GM23338 (cell line): ENCODE measurements at regions not wholly inside any gene's neighbourhood (a gene's known extent, or its start where the extent isn't known, plus 50 kb on each side); places are given as distances from the start of the nearest gene placed in this dataset.

ENCODE experiments used
- ATAC-seq: fragments of 200-7000 bp; cut with Tn5 transposase; 3 replicates; pipeline ENCODE4 v1.9.1; 2020
- DNase-seq: peaks from one replicate; pipeline ENCODE4 v3.0.0-alpha.2; 2015; ENCODE audit warnings: low spot score
- H2AFZ ChIP-seq: fragments of 200-600 bp; sonication (generic); 2 replicates; pipeline ENCODE4 v1.8.0; 2016; ENCODE audit warnings: antibody characterized with exemption, mild to moderate bottlenecking, moderate library complexity
- H3F3A ChIP-seq: fragments of 200-600 bp; sonication (generic); replicated peaks from 2 replicates; pipeline ENCODE4 v1.8.0; 2017; ENCODE audit warnings: antibody characterized with exemption, mixed run types, low read depth
- H3K27ac ChIP-seq: fragments of 200-600 bp; sonication (generic); 2 replicates; pipeline ENCODE4 v1.6.1; 2016; ENCODE audit warnings: low read depth
- H3K27me3 ChIP-seq: fragments of 200-600 bp; sonication (generic); 2 replicates; pipeline ENCODE4 v1.8.0; 2016; ENCODE audit warnings: mild to moderate bottlenecking, mixed run types, moderate library complexity; ENCODE audit not compliant: insufficient read depth
- H3K36me3 ChIP-seq: fragments of 200-600 bp; sonication (generic); 2 replicates; pipeline ENCODE4 v1.8.0; 2016; ENCODE audit warnings: mild to moderate bottlenecking; ENCODE audit not compliant: insufficient read depth
- H3K4me1 ChIP-seq: fragments of 200-600 bp; sonication (generic); 2 replicates; pipeline ENCODE4 v1.8.0; 2016; ENCODE audit warnings: mild to moderate bottlenecking, moderate library complexity; ENCODE audit not compliant: insufficient read depth
- H3K4me2 ChIP-seq: fragments of 200-600 bp; sonication (generic); 2 replicates; pipeline ENCODE4 v1.7.1; 2017; ENCODE audit warnings: mixed run types
- H3K4me3 ChIP-seq: fragments of 200-600 bp; sonication (generic); 2 replicates; pipeline ENCODE4 v1.6.1; 2016; ENCODE audit warnings: mixed run types
- H3K79me2 ChIP-seq: fragments of 200-600 bp; sonication (generic); replicated peaks from 2 replicates; pipeline ENCODE4 v1.8.0; 2017; ENCODE audit warnings: mild to moderate bottlenecking; ENCODE audit not compliant: insufficient read depth
- H3K9me2 ChIP-seq: fragments of 200-600 bp; sonication (generic); 2 replicates; pipeline ENCODE4 v1.8.0; 2017; ENCODE audit not compliant: insufficient read depth
- H4K20me1 ChIP-seq: fragments of 200-600 bp; sonication (generic); replicated peaks from 2 replicates; pipeline ENCODE4 v1.8.0; 2017; ENCODE audit warnings: mild to moderate bottlenecking; ENCODE audit not compliant: insufficient read depth
- H3K27ac Mint-ChIP-seq: 2 replicates; pipeline ENCODE4 v1.8.0; 2020; ENCODE audit warnings: inconsistent platforms, mild to moderate bottlenecking, moderate library complexity, mixed read lengths
- H3K27me3 Mint-ChIP-seq: 3 replicates; pipeline ENCODE4 v1.8.0; 2022; ENCODE audit warnings: low read depth, mild to moderate bottlenecking, moderate library complexity, mixed read lengths, inconsistent platforms; ENCODE audit not compliant: insufficient read depth, poor library complexity
- H3K36me3 Mint-ChIP-seq: 3 replicates; pipeline ENCODE4 v1.8.0; 2021; ENCODE audit warnings: low read depth, mild to moderate bottlenecking, inconsistent platforms, moderate library complexity, mixed read lengths
- H3K4me1 Mint-ChIP-seq: 3 replicates; pipeline ENCODE4 v1.8.0; 2020; ENCODE audit warnings: mild to moderate bottlenecking, inconsistent platforms, mixed read lengths
- H3K4me3 Mint-ChIP-seq: 3 replicates; pipeline ENCODE4 v1.8.0; 2021; ENCODE audit warnings: moderate library complexity, mild to moderate bottlenecking, inconsistent platforms, mixed read lengths
- H3K9me3 Mint-ChIP-seq: 3 replicates; pipeline ENCODE4 v1.8.0; 2020; ENCODE audit warnings: moderate library complexity, mild to moderate bottlenecking, inconsistent platforms, mixed read lengths
- EZH2 ChIP-seq: fragments of 200-600 bp; sonication (generic); IDR thresholded peaks from one replicate; pipeline ENCODE4 v1.8.0; 2017; ENCODE audit warnings: antibody characterized with exemption, mild to moderate bottlenecking, low read depth; ENCODE audit not compliant: unreplicated experiment
- JUNB ChIP-seq: IDR thresholded peaks from one replicate; pipeline ENCODE4 v1.6.1; 2016; ENCODE audit warnings: antibody characterized with exemption; ENCODE audit not compliant: unreplicated experiment
- POLR2AphosphoS5 ChIP-seq: IDR thresholded peaks from 2 replicates; pipeline ENCODE4 v1.6.1; 2016; ENCODE audit warnings: antibody characterized with exemption, low read depth
- STAT1 ChIP-seq: IDR thresholded peaks from one replicate; pipeline ENCODE4 v1.6.1; 2016; ENCODE audit warnings: antibody characterized with exemption; ENCODE audit not compliant: unreplicated experiment
- ZNF331 ChIP-seq: fragments of 250-450 bp; sonication (Bioruptor Pico); IDR thresholded peaks from 2 replicates; pipeline ENCODE4 v1.5.0; 2020; ENCODE audit warnings: low read depth, mild to moderate bottlenecking, moderate library complexity
- ZNF462 ChIP-seq: fragments of 250-450 bp; sonication (Bioruptor Pico); IDR thresholded peaks from 2 replicates; pipeline ENCODE4 v1.5.0; 2020; ENCODE audit warnings: mild to moderate bottlenecking, moderate library complexity
- TF ChIP-seq, protein P1 (sequence below), 2 experiments: fragments of 200-600 bp in 1 of 2; sonication (generic) in 1 of 2; conservative IDR thresholded peaks; 2 replicates each; pipeline versions ENCODE4 v1.5.1 to v1.6.1; 2016 to 2017; ENCODE audit warnings: antibody characterized with exemption in 2 of 2, low read depth in 2 of 2, mild to moderate bottlenecking in 2 of 2, moderate library complexity in 1 of 2
- TF ChIP-seq, protein P2 (sequence below): IDR thresholded peaks from 2 replicates; pipeline ENCODE4 v1.6.1; 2016; ENCODE audit warnings: antibody characterized with exemption

GRCh38 chrX:78522601-78523000 is 136.5 kb downstream of the RTL3 start (continued):
- TF ChIP-seq, protein P1, sequence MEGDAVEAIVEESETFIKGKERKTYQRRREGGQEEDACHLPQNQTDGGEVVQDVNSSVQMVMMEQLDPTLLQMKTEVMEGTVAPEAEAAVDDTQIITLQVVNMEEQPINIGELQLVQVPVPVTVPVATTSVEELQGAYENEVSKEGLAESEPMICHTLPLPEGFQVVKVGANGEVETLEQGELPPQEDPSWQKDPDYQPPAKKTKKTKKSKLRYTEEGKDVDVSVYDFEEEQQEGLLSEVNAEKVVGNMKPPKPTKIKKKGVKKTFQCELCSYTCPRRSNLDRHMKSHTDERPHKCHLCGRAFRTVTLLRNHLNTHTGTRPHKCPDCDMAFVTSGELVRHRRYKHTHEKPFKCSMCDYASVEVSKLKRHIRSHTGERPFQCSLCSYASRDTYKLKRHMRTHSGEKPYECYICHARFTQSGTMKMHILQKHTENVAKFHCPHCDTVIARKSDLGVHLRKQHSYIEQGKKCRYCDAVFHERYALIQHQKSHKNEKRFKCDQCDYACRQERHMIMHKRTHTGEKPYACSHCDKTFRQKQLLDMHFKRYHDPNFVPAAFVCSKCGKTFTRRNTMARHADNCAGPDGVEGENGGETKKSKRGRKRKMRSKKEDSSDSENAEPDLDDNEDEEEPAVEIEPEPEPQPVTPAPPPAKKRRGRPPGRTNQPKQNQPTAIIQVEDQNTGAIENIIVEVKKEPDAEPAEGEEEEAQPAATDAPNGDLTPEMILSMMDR (conservative IDR thresholded peaks at IDR 0.05; ENCODE audit: low read depth in 2 of 2) = no peak
- no peak for TF ChIP-seq JUNB
- no peak for TF ChIP-seq ZNF331
- TF ChIP-seq EZH2 = no peak
- TF ChIP-seq STAT1 = no peak
- TF ChIP-seq, protein P2, sequence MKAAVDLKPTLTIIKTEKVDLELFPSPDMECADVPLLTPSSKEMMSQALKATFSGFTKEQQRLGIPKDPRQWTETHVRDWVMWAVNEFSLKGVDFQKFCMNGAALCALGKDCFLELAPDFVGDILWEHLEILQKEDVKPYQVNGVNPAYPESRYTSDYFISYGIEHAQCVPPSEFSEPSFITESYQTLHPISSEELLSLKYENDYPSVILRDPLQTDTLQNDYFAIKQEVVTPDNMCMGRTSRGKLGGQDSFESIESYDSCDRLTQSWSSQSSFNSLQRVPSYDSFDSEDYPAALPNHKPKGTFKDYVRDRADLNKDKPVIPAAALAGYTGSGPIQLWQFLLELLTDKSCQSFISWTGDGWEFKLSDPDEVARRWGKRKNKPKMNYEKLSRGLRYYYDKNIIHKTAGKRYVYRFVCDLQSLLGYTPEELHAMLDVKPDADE = no peak
- no peak for TF ChIP-seq POLR2AphosphoS5

- Histone ChIP-seq H4K20me1 (no peaks in the 10 kb centered on the region), H3F3A (no peaks in the 10 kb centered on the region), H3K4me2 (no peak overlapping the region), H3K36me3 (no peaks in the 10 kb centered on the region), H3K79me2 (no peaks in the 10 kb centered on the region), H3K9me2 (peaks cover 10% of the 10 kb centered on the region), H3K27ac (no peak overlapping the region), H3K4me1 (peaks cover 10% of the 10 kb centered on the region), H3K4me3 (no peak overlapping the region), H2AFZ (no peak overlapping the region), H3K27me3 (no peaks in the 10 kb centered on the region)
- DNase-seq (no peak), ATAC-seq (no peak)
- no peak overlapping the region for H3K27ac Mint-ChIP-seq
- peaks cover 21% of the 10 kb centered on the region for H3K4me1 Mint-ChIP-seq
- H3K36me3 Mint-ChIP-seq = peaks cover 22% of the 10 kb centered on the region
- no peaks in the 10 kb centered on the region for H3K27me3 Mint-ChIP-seq
- H3K4me3 Mint-ChIP-seq = no peak overlapping the region
- no peak for TF ChIP-seq STAT1
- no peak for TF ChIP-seq ZNF462 (CRISPR knock-in tag)
- H3K9me3 Mint-ChIP-seq = peaks cover 20% of the 10 kb centered on the region
Observed at GRCh38 chrX:78517124-78517523, 142.0 kb downstream of the RTL3 start.
